ENCODE measurements at regions not wholly inside any gene's neighbourhood (a gene's known extent, or its start where the extent isn't known, plus 50 kb on each side); places are given as distances from the start of the nearest gene placed in this dataset.

DNA sequence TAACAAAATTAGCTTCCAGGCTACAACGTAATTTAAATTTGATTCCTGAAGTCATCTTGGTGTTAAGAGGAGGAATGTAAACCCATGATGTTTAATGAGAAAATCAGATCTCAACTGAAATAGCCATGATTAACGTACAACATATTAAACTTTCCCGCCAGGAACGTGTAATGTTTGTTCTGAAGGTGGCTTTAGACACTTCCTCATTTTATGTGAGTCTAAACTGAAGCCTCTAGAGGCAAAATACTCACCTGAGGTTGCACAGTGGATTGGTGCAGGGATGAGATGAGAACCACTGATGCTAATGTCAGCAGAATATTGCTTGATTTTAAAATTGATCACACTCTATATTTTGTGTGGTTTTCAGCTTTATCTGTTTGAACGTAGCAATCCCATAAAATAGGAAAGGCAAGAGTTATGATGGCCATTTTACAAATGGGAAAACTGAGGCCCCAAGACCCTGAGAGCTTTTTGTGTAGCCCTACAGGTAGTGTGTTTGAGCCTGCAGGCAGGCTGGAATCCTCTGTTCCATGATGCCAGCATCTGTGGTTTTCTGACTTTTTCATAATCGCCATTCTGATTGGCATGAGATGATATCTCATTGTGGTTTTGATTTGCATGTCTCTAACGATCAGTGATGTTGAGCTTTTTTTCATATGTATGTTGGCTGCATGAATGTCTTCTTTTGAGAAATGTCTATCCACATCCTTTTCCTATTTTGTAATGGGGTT is 243.7 kb upstream of the BMPER start:
- DNase-seq, result no peak

DNA sequence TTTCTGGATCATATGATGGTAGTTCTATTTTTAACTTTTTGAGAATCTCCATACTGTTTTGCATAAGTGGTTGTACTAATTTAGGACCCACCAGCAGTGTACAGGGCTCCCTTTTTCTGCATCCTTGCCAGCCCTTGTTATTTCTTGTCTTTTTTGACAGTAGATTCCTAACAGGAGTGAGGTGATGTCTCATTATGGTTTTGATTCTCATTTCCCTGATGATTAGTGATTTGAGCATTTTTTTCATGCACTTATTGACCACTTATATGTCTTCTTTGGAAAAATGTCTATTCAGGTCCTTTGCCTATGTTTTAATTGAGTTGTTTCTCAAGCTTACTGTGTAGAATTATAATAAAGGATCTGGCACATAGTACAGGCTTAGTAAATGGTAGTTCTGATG is 238.8 kb upstream of the BMPER start:
- DNase-seq, result no peak

DNA sequence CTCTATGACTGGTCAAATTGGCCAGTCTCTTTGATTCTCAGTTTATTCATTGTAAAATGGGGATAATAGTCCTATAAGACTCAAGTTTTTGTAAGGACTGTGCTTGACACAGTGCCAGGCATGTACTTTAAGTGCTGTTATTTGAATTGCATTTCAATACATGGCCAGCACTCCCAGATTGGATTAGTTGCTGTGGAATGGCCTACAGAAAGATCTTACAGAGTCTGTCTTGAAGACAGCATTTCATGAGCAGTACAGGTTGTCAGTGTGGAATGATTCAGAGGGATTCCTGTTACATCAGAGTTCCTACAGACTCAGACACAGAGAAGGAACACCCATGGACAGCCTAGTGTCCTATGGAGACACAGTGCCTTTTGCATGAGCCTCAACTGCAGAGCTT is 238.1 kb upstream of the BMPER start:
- DNase-seq, result no peak

DNA sequence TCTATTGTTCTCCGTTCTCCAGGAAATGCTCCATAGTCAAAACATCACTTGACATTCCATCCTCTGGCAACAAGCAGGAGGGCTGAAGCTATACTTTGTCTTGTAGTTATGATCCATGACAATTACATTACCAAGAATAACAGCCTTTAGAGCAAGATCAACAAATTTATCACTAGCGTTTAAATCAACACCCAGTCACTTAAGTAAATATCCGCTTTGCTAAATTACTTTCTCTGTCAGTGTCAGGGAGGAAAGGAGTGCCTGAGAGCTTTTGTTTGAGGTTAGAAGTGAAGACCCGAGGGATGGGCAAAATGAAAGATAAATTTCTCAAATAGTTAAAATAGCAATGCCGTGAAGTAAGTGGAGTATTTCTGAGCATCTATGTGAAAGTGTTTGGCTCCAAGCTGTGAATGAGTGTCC is 236.1 kb upstream of the BMPER start:
- DNase-seq, result no peak

DNA sequence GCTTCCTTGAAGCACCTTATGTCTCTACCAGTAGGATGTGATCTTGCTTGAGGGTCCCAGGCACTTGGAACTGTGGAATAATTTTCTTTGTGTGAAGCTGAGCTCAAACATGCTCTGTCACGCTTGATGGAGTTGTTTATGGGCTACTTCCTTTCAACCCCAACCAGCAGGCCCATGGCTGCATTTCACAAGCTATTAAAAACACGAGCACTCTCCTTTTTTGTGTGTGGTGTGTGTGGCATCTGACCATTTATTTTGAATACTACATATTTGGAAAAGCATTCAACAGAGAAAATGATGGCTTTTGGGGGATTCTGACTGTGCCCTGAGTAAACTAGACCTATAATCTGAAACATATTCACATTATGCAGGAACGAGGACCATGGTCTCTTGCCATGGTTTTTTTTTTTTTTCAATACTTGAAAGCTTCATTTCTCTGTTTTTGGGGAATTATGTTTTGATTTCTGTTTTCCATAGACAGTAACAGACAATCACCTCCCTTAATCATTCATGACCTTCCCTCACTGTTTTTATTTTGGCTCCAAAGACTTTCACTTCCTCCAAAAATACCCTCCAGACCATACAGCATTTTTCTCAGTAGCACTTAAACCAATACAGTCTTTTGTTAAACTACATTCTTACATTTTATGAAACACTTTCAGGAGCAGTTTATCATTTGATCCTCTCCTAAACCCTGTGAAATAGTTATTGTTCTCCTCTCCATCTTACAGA is 233.6 kb upstream of the BMPER start:
- no peak for DNase-seq

DNA sequence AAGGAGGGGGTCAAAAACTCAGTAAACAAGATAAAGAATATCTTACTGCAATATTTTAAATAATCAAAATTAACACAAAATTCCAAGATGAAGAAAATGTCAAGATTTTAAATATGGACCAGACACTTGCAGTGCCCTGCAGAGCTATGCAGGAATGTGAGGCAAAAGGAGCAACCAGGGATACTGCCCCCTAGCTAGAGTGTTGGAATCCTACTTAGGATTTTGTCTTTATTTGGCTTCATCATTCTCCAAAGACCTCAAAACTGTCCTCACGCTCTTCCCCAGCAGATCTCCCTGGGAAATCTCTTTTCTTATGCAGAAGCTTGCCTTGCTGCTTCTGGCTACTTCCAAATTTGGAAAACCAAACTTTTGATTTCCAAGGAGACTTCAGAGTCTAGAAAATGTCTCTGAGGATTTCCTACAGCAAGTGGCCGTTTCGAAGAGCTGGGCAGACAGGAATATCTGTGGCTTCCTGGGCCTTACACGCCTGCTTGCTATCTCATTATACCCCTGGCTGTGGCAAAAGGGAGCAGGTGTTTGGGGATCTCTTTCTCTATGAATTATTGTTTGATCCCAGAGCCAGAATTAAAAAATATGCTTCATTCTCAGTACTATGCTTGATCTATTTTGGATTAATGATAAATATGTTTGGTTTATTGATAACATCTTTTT is 232.2 kb upstream of the BMPER start:
- DNase-seq, result no peak

DNA sequence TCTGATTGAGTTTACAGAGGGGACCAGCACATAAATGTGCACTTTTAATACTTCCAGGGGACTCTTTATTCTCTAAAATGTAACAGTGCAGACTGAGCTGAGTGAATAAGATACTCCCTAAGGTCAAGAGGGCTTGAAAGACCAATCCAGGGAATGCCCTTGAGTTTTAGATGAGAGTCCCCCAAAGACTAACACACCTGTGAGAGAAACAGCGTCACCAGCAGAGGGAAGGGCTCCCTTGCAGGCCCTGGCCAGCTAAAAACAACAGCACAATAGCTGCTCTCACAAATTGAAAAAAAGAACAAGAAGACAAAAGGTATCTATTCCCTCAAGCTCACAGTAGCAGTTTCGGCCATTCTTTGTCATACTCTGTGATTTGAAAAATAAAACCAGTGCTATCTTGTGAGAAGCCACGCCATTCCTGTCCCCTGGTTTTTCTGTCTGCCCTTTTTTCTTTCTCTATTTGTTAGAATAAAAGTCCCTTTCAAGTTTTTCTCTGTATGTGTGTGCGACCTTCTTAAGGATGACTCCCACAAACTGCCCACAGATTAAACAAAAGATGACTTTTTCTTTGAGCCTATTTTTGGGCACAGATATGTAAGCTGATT is 230.4 kb upstream of the BMPER start:
- no peak for DNase-seq

DNA sequence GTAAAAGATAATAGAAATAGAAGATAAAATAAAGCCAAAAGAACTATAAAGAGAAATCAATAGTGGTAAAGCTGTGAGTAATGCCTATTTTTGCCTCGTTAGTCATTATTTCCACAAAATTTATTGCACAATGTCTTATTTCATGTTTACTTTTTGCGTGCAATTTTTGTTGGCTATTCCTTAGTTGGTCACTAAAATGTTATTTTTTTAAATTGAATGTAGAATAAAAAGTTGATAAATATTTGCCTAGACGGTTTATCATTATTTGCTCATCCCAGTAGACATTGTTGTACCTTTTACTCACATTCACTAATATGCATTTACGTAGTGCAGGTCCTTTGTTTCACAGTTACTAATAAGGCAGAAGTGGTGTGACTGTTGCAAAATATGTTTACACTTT is 227.8 kb upstream of the BMPER start:
- DNase-seq, result no peak

DNA sequence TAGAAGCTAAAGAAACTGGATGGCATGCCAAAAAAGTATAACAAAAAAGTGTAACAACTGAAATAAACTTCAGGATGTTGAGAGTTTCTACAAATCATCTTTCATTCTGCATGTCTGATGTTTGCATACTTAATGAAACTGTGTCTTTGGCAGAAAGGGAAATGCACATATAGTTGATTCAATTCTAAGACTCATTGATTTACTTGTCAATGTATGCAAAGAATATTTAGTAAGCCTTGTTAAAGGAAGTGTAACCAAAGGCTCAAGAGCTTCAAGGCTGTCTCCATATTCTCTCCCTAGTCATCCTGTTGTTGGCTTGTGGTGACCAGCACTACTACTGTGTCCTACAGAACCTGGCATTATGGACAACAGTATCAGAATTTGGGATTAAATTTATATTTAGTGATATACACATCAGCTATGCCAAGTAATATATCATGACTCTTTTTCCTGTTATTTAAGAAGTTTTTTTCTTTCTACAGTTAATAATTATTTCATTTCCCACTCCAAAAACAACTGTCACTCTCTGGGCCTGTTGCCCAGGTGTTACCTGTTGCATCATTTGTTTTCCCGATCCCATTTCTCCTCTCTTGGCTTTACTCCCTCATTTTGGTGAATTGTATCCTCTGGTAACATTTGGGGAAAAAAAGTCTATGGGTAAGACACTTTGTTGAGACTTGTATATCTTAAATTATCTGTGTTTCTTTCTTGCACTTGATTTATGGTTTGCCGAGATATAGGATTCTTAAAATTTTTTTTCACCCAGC is 226.6 kb upstream of the BMPER start:
- no peak for DNase-seq

DNA sequence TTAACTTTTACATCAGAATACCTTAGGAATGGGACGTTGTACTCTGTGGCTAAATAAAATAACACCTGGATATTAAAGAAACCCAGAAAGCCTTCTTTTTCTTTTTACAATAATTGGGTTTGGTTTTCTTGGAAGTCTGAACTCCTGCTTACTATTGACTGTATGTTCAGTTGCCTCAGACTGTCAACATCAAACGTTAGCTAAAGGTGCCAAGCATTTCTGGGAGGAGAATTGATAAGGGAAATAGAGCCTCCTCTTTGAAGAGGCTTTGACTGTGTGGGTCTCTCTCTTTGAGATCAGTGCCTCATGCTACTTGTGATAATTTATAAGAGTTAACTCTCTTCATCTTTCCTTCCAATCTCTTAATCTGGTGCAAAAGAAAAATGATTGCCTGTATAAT is 224.7 kb upstream of the BMPER start:
- DNase-seq, result no peak

DNA sequence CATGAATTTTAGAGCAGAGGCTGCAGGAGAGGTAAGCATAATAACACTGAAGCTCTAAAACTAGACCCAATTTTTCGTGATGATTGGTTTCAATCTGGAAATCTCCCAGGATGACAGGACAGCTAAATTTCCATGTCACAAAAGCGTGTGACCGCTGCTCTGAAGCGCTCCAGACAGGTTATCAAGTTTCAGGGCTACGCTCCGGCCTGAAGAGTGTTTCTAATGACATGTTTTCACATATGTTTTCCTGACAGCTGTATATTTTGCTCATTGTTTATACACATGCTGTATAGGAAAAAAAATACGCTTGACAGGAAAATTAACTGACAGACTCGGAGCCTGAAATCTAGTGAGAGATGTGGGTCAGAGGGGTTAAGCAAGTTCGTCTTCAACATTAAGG is 219.8 kb upstream of the BMPER start:
- no peak for DNase-seq

DNA sequence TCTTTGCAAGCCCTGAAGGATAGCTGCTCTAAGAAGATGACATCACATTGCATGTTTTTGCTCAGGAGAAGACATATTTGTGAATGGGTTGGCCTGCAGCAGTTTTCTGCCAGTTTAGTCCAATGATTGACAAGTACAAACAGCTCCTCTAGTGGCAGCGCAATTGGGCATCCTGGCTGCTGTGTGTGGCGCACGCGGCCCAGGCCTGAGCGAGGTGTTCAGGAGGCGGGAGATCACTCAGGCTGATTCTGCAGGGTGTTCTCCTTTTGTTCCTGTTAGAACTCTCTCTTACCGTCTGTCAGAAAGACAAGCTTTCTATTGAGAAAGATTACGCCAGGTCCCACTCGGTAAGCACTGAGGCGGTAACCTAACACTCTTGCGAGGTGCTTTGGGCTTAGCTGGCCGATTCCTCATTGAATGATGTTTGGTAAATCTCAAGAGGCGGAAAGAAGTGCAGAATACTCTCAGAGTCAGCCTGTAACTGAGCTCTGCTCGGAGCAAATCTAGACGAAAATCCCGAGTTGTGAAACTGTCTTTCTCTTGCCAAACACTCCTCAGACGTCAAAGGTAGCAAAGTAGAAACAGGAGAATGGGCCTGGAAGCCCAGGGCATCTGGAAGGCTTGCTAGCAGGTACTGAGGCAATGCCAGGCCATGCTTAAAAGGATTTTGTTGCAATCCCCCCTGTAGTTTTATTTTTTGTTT is 219.2 kb upstream of the BMPER start:
- no peak for DNase-seq

DNA sequence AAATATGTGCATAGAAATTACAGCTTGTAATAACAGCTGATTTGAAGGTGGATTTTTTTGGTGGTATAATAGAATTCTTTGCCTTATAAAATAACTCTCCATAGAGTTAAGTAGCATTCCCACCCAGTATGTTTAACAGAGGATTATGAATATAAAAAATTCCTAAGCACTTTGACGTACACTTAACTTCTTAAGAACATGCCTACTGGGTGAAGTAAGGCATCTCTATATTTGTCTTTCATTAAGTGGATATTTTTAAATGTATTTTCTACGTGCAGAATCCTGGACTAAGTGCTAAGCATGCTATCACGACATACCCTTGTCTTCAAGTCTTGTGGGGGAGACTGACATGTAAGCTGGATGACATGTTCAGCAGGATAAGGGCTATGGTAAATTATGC is 217.7 kb upstream of the BMPER start:
- no peak for DNase-seq

DNA sequence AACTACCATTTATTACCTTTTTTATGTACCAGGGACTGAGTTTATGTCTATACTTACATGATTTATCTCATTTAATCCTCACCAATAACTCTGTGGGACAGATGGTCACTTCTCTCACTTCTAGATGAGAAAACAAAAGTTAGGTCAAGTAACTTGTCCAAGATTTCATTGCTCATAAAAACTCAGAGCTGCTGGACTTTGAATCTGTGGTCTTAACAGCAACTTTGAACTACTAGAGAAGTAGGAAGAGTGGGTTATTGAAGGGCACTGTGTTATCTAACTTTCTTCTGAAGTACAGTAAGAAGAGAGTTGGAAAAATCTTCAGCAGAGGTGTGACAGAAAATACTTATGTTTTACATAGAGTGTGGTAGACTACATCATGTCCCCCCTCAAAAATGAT is 214.2 kb upstream of the BMPER start:
- DNase-seq, result no peak

DNA sequence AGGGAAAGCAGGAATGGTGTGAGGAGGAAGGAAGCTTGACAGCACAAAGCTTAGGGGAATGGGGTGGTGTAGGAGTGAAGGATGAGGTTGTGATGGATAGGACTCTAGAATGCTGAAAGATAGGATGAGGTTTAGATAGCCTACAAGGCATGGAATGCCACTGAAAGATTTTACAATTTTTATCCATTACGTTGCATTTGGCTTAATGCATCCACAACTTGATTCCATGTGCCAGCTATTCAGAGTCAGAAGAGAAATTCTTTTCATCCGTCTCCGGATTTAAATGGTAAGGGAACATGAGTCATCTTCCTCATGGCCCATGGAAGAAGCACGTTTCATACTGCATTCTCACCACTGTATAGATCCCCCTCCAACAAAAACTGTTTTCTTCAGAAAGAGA is 212.4 kb upstream of the BMPER start:
- no peak for DNase-seq

DNA sequence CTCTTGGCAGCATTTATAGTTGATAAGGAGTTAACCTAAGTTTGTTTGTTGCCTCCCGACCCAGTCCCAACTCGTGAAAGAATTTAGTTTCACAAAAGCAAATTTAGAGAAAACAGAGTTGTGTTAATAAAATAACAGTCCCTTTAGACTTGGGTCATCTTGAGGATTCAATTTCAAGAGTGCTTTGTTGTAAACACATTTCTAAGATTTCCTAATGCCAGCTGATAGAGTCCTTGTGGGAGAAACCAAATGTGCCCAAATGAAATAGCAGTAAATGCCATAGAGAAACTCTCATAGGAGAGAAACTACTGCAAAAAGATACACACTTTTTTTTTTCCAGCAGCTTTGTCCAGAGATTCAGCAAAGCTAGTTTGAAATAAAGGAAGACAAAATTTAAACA is 211.3 kb upstream of the BMPER start:
- no peak for DNase-seq

DNA sequence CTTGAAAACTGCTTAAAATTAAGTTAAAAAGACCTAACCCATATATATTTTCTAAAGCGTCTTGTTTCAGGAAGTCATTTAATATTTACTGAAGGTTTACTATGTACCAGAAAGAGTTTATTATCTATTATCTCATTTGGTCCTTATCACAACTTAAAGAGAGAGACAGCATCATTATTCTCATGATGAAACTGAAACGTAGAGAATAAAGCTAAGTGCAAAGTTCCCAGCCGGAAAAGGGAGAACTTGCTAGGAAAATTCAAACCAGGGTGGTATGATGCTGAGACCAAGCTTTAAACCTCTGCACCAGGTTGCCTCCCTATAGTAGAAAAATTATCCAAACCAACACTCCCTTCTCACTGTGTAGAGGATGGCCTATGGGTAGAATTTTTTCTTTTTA is 207.7 kb upstream of the BMPER start:
- no peak for DNase-seq

DNA sequence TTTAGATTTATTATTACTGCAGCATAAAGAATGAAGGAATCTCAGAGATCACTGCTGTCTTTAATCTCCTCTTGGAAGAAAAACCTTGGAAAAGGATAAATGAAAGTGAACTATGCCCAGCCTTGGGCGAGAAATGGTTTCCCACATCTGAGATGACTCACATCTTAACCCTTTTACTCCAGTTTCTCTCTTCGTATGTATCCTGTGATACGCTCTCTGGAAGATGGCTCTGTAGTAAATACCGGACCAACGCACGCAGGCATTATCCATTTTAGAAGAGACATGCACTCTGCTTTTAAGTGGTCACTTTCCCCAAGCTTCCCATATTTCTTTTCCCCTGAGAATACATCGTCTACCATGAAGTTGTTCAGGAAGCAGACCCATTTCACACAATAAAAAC is 207.3 kb upstream of the BMPER start:
- DNase-seq, result no peak

DNA sequence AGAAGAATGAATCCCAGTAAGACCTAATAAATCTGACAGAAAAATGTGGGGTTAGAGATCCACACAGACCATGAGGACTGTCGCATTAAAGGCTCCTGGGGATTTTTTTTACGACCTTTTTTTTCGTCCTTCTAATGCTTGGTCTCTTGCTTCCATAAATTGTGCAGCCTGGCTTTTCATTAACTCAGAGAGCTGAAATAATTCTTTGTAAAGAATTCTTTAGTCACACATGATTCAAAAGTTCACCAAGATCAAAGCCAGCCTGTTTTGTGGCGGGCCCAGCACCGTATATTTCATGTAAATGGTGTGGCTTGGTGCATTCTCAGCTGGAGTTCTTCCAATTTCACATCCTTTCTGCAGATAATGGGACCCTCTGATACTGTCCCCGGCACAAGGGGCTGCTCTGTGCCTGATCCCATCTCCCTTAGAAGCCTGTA is 206.6 kb upstream of the BMPER start:
- no peak for DNase-seq

DNA sequence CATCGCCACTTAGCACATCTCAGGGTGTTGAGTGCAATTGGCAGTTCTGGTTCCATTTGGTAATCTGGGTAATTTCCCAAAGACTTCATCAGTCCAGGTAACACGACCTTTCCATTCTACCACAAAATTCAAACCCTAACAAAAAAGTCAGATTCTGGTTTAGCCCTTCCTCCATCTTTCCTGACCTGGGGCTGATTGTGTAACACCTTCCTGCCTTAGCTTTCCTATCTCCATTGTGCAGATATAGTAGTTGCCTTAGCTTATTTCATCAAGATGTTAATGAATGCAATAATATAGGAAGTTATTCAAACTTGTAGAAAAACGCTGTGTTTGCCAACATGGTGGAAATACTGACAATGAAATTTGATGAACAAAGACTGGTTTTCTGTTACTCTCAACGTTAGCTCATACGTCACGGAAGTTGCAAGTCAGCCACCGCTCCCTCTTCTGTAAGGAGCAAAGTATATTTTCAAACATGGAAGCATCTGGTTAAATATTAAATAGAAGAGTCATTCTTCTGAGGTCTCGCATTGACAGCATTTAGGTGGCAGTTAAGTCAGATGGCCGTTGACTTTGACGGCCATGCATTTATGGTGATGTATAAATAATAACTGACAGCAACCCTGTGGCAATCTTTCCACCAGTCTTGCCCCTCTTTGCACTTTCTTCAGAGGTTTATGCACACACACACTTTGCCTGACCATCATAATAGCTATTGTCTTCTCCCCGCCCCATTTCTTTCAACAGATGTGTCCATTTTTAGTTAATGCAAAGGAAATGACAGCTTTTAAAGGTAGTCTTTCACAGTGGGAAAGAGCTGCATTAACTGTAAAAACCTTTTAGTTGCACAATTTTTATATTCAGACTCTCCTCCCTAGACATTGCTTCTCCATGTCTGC is 205.1 kb upstream of the BMPER start:
- no peak for DNase-seq

DNA sequence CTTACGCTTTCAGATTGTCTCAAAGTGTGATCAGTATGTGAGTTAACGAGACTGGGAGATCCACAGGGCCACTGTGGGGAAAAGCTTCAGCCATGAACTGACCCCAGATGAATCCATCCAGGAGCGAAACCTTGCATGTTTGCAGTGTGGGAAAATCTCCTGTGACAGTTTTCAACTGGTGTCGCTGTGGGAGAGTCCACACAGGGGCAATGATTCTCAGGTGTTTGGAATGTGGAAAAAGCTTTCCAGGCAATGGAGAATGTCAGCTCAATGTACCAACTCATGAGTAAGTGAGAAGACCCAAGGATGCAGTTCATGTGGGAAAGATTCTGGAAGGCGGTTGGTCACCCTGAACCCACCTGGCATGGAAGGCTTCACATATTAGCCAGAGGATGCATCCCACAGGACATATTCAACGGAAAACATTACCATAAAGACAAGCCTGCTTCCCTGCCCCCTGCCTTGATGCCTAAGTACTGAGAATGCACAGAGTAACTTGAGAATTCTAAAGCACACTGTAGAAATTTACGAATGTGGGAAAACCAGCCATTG is 204.1 kb upstream of the BMPER start:
- DNase-seq, result no peak

Data from stimulated activated CD4-positive, alpha-beta T cell treated with anti-CD3 and anti-CD28 coated beads, Interleukin-2, amount 100 ng/mL, for 48 hours (primary cell).